IPS DF 4.7 (cell line): ENCODE measurements at regions not wholly inside any gene's neighbourhood (a gene's known extent, or its start where the extent isn't known, plus 50 kb on each side); places are given as distances from the start of the nearest gene placed in this dataset.

ENCODE experiments used
- DNase-seq: peaks from one replicate; pipeline ENCODE4 v3.0.0-alpha.2; 2013; ENCODE audit warnings: low spot score; ENCODE audit errors: extremely low read depth

DNA sequence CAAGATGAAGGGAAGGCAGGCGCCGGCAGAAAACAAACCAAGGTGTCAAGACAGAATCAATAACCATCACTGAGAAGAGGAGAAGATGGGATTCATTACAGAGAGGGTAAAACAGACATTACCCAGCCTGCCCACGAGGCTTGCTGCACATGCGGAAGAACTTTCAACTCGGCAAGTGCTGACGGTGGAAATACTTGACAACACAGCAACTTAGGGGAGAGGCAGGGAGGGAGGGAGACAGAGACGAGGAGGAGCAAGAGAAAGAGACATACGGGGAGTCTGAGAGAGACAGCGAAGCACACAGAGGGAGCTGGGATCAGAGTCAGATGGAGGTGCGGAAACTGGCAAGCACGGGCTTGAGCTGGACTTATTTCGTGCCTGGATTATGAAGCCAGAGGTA lies 129.3 kb upstream of the NECTIN1 start:
- DNase-seq, result no peak

DNA sequence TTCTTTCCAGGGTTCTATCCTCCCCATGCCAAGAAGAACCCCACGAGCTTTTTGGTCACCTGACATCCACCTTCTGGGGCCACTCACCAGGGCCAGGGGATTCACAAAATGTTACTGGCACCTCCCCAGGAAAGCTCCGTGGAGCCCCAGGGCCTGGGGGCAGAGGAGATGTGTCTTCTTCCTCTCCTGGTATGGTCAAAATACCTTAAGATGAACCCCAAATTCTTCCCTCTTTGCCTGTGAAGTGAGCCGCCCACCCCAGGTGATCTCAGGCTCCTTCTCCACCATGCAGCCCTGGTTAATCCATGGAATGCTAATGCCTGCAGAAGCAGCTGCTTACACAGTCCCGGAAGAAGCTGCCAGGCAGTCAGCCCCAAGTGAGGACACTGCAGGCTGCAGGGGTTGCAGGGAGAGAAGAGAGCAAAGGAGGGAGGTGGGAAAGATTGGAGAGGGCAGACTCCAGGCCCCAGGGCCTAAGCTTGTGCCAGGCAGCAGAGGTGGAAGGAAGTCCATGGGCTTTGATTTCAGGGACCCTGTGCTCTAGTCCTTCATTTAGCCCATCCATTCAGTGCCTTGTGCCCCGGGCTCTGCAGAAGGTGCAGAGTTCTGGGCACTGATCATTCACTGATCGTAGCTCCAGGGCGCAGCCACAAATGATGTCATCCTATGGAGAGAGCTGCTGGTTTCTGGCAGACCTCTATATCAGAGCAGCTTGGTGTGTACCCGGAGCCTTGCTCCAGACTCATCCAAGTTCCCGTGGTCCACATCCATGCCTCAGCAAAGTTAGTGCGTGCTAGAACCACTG lies 127.9 kb upstream of the NECTIN1 start:
- DNase-seq, result no peak

DNA sequence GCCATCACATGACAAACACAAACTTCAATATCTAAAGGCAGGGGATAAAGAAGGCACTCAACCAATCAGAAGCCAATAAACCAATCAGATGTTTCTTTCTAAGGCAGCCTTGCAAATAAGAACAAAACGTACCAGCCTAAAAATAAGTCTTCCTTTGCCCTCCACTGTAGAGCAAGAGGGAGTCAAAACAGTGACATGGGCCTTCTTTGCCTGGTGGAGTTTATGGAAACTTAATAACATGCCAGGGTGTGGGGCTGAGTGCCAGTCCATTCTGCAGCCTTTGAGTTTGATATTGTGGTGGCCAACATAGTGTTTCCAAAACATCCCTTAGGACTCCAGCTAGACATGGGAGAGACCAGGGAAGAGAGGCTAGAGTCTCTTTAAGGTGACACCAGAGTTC lies 126.1 kb upstream of the NECTIN1 start:
- DNase-seq, result no peak

DNA sequence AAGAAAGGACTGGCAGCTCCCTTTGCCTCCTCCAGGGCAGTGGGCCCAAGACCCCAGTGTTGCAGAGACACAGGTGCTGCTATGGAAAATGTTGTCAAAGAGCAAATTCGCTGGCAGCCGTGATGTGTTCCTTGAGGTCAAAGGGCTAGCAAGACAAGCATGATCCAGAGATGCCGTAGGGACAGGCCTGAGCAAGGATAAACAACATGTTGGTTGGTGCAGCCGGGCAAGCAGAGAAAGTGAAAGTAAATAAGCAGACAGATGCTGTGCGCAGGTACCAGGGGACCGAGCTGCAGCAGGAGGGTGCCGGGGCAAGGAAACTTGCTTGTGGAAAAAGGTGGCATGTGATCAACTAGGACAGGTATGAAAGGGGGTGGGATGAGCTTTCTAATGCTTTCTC lies 125.5 kb upstream of the NECTIN1 start:
- no peak for DNase-seq

DNA sequence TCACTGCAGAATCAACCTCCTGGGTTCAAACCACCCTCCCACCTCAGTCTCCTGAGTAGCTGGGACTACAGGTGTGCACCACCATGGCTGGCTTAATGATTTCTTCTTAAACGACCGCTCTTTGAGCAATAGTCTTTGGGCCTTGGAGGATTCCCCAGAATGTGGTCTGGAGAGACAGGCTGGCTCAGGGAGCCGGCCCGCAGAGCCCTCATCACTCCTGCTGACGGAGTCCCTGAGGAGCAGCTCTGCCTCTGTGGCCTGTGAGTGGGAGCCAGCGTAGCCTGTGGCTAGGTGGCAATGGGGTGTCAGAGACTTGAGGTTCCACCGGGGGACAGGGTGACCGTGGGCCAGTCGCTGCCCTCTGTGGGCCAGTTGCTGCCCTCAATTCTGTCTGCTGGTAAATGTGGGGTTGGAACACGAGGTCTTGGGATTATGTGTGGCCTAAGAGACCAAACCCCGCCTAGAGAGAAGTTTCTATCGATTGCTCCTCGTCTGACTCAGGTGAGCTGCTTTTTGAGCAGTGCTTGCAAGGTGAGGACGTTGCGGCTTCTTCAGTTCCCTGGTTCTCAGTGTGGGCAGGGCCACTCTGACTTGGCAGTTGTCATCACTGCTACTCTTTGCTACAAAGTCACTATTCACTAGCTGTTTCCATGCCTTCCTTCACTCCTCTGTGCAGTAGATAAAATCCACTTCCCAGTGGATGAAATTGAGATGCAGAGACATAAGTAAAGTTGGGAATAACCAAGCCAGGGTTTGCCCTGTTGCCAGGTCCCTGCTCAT lies 124.8 kb upstream of the NECTIN1 start:
- DNase-seq, result no peak

DNA sequence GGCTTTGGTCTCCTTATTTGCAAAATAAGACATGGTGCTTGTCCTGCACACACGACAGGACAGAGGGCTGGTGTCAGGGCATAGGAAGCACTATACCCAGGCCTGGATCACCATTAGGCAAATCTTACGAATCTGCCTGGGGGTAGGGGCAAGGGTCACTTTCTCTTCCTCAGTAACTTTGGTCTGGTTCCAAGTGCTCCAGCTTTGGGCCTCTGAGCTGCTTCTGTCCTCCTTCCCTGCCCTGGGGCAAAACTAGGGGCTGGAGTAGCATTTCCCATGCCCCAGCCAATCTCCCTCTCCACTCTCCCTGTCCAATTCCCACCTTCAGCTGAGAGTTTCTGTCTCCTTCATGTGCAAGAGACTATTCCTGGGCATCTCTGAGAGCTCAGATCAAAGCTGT lies 123.7 kb upstream of the NECTIN1 start:
- DNase-seq, result no peak

DNA sequence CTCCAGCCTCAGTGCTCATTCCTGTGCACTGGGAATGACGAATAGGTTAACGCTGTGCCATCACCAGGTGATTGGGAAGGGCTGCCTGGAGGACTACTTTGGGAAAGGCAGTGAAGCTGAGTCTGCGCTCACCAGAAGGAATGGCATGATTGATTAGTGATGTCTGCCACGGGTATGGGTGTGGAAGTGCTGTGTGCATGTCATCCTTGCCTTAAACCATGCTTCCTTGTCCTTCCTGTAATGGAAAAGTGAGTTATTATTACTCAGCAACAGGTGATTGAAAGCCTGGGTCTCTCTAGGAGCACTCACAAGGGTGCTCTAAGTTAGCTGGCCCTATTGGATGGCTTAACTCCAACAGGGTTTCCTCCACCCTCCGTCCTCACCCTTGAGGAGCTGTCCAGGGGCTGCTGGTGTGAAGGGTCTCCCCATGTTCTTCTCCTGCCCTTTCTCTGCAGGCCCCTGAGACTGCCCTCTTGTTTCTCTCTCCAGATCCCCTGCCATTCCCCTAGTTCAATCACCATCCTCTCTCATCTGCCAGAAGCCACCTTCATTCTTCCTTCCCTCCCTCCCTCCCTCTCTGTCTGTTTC lies 121.9 kb upstream of the NECTIN1 start:
- no peak for DNase-seq

DNA sequence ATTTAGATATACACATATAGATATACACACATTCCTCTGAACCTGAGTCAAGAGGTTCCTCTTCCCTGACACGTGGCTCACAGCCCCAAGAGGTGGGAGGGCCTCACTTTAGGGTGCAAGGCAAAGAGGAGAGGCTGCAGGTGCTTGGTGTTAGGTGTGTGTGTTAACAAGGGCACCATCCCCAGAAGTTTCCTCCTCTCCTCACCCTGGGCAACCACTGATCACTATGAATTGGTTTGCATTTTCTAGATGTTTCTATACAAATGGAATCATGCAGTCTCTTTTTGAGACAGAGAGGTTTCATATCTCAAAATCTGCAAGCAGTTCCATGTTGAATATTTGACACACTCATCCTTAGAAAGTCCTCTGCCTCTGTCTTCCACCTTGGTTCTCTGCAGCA lies 120.9 kb upstream of the NECTIN1 start:
- no peak for DNase-seq

DNA sequence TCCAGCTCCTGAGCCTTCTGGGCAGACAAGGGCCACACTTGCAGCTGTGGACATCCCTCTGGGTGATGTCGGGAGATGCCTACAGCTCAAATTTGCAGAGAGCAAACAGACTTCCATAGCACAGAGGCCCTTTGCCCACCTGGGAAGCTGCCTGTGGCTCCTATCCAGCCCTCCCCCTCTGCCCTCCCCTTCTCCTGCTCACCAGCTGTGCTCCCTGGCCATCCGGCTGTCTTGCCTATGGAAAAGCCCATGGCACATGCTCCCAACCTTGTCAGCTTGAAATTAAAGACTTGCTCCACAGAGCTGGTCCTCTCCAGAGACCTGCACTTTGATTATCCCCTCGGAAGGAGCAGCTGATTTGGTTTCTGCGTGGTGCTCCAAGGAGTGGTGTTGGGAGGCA lies 118.9 kb upstream of the NECTIN1 start:
- DNase-seq, result no peak

DNA sequence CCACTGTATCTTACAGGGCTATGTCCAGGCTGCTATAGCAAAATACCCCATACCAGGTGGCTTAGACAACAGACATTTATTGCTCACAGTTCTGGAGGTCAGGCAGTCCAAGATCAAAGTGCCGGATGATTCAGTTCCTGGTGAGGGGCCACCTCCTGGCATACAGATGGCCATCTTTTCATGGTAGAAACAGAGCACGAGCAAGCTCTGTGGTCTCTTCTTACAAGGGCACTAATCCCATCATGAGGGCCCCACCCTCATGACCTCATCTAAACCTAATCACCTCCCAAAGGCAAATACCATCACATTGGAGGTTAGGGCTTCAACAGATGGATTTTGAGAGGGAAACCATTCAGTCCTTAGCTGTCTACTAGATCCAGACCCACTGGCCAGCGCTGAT lies 117.4 kb upstream of the NECTIN1 start:
- no peak for DNase-seq

DNA sequence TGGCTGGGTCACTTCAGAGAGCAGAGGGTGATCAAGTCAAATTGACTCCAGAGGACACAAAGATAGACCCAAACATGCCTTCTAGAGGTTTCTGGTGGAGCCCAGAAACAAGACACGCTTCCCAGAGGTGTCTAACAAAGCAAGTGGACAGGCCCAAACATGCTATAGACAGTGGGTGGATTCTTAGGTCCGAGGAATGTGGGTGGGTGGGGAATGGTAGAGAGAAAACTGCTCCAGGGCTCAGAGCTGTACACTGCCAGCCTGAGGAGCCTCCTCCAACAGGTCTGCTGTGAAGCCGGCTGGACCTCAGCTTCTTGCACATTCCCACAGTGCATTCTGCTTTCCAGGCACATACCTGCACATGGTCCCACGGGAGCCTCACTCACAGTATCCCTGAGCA lies 116.8 kb upstream of the NECTIN1 start:
- no peak for DNase-seq

DNA sequence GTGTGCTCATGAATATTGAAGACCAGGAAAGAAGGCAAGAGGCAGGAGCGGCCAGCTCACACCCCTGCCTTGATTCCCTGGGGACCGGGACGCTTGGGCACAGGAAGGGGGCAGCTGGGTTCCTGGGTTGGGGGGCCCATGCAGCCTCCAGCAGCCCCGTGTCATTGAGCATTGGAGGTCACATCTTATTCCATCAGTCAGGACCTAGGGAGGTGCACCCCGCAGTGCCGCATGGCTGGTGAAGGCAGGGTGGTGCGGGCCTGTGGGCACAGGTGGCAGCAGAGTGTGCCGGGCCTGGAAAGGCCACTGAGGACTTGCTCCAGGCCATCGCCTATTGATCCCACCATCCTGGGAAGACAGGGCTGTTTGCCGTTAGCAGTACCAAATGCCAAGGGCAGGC lies 116.3 kb upstream of the NECTIN1 start:
- no peak for DNase-seq

DNA sequence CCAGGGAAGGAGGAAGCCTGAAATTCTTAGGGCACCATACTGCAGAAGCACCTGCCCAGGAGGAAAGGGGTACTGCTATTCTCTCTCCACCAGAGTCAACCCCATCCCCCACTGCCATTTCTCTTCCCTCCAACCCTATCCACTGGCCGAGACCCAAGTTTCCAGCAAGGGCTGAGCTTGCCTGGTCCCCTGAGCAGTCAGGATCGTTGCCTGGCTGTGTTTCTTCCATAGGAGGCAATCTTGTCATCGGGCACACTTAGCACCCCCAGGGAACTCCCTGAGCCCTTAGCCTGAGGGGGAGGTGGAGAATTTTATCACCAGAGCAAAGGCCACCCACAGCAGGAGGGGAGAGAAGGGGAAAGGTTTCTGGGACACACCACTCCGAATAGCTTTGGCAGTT lies 115.8 kb upstream of the NECTIN1 start:
- no peak for DNase-seq

DNA sequence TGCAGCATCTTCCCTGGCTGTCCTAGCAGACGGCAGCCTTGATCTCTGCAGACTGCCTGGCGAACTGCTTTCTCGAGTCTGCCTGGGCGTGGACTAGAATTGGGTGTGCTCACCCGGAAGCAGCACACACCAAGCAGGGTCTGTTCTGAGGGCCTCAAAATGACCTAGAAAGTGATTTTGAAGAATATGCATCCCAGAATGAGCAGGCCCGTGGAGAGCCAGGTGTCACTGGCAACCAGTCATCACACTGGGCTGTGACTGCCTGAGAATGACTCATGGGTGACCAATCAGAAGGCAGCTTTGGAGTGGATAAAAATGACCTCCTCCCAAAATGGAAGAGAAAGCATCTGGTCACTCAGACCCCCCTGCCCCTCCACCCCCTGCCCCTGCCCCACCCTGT lies 114.9 kb upstream of the NECTIN1 start:
- no peak for DNase-seq

DNA sequence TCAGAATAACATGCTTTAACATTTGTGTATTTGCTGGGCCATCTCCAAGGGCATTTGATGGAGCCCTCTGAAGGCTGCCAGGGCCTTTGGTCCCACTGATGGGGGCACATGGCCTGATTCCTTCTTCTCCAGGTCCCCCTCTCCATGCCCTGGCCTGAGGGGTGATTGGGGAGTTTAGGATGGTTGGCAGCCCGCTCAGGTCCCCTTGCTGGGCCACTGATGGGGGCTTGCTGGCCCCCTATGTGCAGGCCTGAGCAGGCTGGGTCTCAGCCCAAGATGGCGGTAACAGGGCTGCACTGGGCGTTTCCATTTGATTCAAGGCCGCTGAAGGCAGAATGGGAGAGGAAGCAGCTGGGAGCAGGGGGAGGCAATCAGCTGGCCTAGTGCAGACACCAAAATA lies 113.7 kb upstream of the NECTIN1 start:
- no peak for DNase-seq

DNA sequence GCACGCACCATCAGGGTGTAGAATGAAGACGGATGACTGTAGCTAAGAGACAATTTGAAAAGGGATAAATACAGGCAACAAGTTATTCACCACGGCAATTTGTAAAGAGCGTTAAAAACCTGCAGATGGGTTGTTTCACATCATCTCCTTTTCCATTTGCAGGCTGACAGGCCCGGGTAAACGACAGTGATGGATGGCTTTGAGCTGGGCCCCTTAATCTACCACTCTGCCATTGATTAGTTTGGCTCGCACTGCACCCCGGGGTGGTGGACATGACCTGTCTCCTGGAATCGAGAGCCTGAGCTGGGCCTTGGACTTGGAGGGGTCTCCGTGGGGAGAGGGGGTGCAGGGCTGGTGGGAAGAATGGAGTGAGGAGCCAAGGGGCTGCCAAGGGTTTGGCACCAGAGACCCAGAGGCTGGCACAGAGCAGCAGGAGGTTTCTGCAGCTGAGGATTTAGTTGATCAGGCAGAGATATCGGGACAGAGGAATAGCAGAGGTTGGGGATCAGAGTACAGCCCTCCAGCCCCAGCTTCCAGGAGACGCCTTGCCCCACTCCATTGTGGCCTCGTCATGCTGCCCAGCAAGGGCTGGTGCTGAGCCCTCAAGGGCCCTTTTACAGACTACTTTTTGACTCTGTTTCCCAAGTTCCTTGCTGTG lies 110.6 kb upstream of the NECTIN1 start:
- no peak for DNase-seq

DNA sequence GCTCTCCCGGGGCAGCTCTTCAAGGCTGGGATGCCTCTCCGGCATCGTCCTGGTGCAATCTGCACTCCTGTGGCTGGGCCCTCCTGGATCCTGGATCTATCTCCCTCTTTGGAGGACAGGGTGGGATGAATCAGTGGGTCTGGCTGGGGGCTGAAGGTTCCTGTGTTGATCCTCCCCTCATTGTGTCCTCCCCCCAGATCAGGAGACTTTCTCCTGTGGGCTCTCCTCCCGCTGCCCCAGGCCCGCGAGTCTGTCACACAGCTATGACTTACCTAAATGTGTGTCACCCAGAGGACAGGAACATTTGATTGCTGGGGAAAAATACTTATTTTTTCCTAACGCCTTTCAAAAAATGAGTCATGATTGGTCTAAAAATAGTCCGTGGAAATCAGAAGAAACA lies 106.8 kb upstream of the NECTIN1 start:
- no peak for DNase-seq

DNA sequence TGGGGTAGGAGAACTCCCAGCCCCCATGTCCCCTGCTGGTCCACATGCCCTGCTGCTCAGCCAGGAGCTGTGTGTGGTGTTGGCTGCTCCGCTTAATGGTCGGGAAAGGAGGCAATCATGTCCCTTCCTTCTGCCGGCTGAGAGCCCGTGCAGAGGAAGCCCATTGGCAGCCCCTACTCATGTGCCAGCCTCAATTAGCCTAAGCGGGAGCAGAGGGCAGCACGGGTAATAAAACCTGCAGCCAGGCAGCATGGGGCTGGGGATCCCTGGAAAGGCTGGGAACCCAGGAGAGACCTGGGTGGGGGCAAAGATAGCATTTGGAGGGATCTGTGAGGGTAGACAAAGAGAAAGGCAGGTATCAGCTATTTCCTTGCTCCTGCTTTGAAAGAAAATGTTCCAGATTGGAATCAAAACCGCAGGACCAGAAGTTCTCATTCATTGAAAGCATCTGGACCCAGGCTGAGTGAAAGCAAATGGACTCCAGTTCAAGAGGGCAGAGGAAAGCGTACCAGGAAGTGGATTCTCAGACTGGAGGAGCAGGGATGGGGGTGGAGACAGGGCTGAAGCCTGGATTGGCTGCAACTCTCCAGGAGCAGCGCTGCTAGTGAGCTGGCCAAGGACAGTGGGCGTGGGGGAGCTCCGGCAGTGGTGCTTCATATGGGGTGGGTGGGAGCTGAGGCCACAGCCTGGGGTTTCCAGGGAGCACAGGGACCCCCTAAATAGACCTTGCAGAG lies 103.4 kb upstream of the NECTIN1 start:
- DNase-seq, result no peak

DNA sequence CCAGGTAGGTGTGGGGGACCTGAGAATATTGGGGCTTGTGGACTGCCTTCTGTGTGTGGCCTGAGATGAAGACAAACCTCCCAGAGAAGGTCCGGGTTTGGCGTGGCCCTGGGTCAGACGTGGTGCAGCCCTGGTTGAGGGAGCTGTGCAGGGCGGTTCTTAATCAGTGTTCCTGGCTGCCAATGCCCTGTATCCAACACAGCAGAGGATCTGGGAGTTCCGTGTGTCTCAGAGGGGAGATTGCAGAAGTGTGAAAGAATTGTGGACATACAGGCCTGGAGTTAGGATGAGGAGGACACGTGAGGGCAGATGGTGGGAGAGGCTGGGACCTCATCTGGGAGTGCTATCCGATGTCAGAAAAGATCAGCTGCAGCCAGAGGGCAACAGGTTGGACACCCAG lies 102.0 kb upstream of the NECTIN1 start:
- no peak for DNase-seq

DNA sequence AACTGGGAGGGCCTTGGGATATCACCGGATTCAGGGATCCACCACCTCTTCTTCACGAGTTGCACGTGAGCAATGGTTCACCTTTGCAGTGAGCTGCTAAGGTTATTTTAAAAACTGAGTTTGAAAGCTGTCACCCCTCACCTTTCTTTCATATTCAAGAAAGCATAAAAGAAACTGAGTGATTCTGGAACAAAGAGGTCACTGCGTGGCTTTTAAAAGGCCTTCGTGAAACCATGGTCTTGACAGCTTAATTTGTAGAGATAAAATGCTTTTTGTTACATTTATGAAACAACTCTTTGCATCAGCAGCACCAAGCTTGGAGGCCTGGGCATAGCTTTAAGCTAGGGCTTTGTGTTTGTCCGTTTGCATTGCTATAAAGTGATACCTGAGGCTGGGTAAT lies 101.4 kb upstream of the NECTIN1 start:
- no peak for DNase-seq

DNA sequence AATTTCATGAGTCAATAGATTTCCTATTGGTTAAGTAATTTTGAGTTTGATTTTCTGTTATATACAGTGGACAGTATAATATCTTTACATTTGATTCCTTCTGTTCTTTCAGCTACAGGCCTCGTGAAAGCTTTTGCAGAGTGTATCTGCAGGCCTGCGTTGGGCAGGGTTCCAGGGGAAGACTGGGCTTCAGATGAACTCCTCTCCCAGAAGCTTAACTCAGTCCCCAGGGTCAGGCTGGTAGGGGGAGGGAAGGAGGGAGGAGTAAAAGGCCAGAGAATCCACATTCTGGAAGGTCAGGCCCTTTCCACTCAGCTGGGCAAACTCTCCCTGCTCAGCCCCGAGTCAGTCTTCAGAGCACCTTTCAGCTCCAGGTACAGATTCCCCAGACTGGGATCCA lies 100.4 kb upstream of the NECTIN1 start:
- no peak for DNase-seq
